IMR-90 (cell line): ENCODE measurements at regions not wholly inside any gene's neighbourhood (a gene's known extent, or its start where the extent isn't known, plus 50 kb on each side); places are given as distances from the start of the nearest gene placed in this dataset.

Experiments used
- ATAC-seq: fragments of 200-7000 bp; cut with Tn5 transposase; 2 replicates; pipeline ENCODE4 v1.9.1; 2020; ENCODE audit warnings: low read depth, mild to moderate bottlenecking, moderate library complexity
- BruUV-seq: library from RNA; stranded (reverse); fragments of 400-500 nt; replicated peaks from 2 replicates; lab custom pipeline; 2021; lab: Mats Ljungman, UMichigan
- CTCF ChIA-PET: fragments of 300-600 bp; formaldehyde crosslinking; extraction: SDS; loops from one replicate; lab custom pipeline; 2021; ENCODE audit warnings: antibody characterized with exemption; lab: Yijun Ruan, JAX
- POLR2A ChIA-PET: fragments of 300-600 bp; sonication (Branson Sonifier 250); formaldehyde crosslinking; loops from one replicate; lab custom pipeline; 2022; ENCODE audit warnings: antibody characterized with exemption; ENCODE audit not compliant: unreplicated experiment; lab: Charles Lee
- DNase-seq: peaks from one replicate; pipeline ENCODE4 v3.0.0; 2013
- H2AFZ ChIP-seq: replicated peaks from 2 replicates; pipeline ENCODE3; 2013; ENCODE audit warnings: low read length, mild to moderate bottlenecking; ENCODE audit not compliant: poor library complexity
- H2AK5ac ChIP-seq: 2 replicates; pipeline ENCODE4 v1.6.1; 2013; ENCODE audit warnings: low read depth, low read length, inconsistent platforms
- H2AK9ac ChIP-seq: replicated peaks from 2 replicates; pipeline ENCODE3; 2013; ENCODE audit warnings: mild to moderate bottlenecking, low read depth, low read length, moderate library complexity; ENCODE audit not compliant: poor library complexity
- H2BK120ac ChIP-seq: 2 replicates; pipeline ENCODE4 v1.6.1; 2013; ENCODE audit warnings: low read depth, low read length, inconsistent platforms
- H2BK15ac ChIP-seq: 3 replicates; pipeline ENCODE4 v1.6.1; 2013; ENCODE audit warnings: low read depth, low read length, inconsistent platforms
- H2BK20ac ChIP-seq: 2 replicates; pipeline ENCODE4 v1.6.1; 2013; ENCODE audit warnings: low read depth, mild to moderate bottlenecking, inconsistent platforms, low read length, moderate library complexity
- H2BK5ac ChIP-seq: 2 replicates; pipeline ENCODE4 v1.6.1; 2013; ENCODE audit warnings: mild to moderate bottlenecking, low read depth, low read length, inconsistent platforms; ENCODE audit not compliant: poor library complexity, severe bottlenecking
- H3K14ac ChIP-seq: replicated peaks from 2 replicates; pipeline ENCODE4 v1.6.1; 2013; ENCODE audit warnings: low read depth, low read length, inconsistent platforms
- H3K18ac ChIP-seq: 2 replicates; pipeline ENCODE4 v1.6.1; 2013; ENCODE audit warnings: low read depth, low read length, control low read depth
- H3K23ac ChIP-seq: 2 replicates; pipeline ENCODE4 v1.6.1; 2013; ENCODE audit warnings: low read depth, low read length, inconsistent platforms
- H3K27ac ChIP-seq: 2 replicates; pipeline ENCODE4 v1.5.1; 2013; ENCODE audit warnings: mild to moderate bottlenecking, control low read depth, low read length; ENCODE audit not compliant: insufficient read depth
- H3K27me3 ChIP-seq: 2 replicates; pipeline ENCODE4 v1.6.1; 2013; ENCODE audit warnings: low read length; ENCODE audit not compliant: control insufficient read depth, insufficient read depth
- H3K36me3 ChIP-seq: 2 replicates; pipeline ENCODE4 v1.6.1; 2013; ENCODE audit warnings: low read length, mixed read lengths; ENCODE audit not compliant: control insufficient read depth, insufficient read depth
- H3K4ac ChIP-seq: 2 replicates; pipeline ENCODE4 v1.6.1; 2013; ENCODE audit warnings: low read depth, low read length, inconsistent platforms
- H3K4me1 ChIP-seq: 2 replicates; pipeline ENCODE4 v1.6.1; 2013; ENCODE audit warnings: low read length, mixed read lengths; ENCODE audit not compliant: control insufficient read depth, insufficient read depth
- H3K4me2 ChIP-seq: 2 replicates; pipeline ENCODE4 v1.6.1; 2013; ENCODE audit warnings: low read depth, mild to moderate bottlenecking, control low read depth, low read length, moderate library complexity
- H3K4me3 ChIP-seq: 2 replicates; pipeline ENCODE4 v1.5.1; 2013; ENCODE audit warnings: low read depth, mild to moderate bottlenecking, control low read depth, low read length, moderate library complexity; ENCODE audit not compliant: insufficient read depth
- H3K56ac ChIP-seq: 2 replicates; pipeline ENCODE4 v1.6.1; 2013; ENCODE audit warnings: low read length, inconsistent platforms; ENCODE audit not compliant: insufficient read depth; ENCODE audit errors: extremely low read depth
- H3K79me1 ChIP-seq, 2 experiments: 2 replicates each; pipeline ENCODE4 v1.6.1; 2013; ENCODE audit warnings: low read length in 2 of 2, inconsistent platforms in 1 of 2, low read depth in 1 of 2
- H3K9ac ChIP-seq: 2 replicates; pipeline ENCODE4 v1.6.1; 2013; ENCODE audit warnings: low read depth, low read length, control low read depth
- H3K9me1 ChIP-seq: 2 replicates; pipeline ENCODE4 v1.6.1; 2013; ENCODE audit warnings: low read length, inconsistent platforms; ENCODE audit not compliant: insufficient read depth
- H3K9me3 ChIP-seq: 2 replicates; pipeline ENCODE4 v1.6.1; 2013; ENCODE audit warnings: low read length; ENCODE audit not compliant: control insufficient read depth, insufficient read depth
- H4K20me1 ChIP-seq: 2 replicates; pipeline ENCODE4 v1.6.1; 2013; ENCODE audit warnings: low read length, inconsistent platforms; ENCODE audit not compliant: insufficient read depth
- H4K5ac ChIP-seq: 2 replicates; pipeline ENCODE4 v1.6.1; 2013; ENCODE audit warnings: mild to moderate bottlenecking, low read depth, low read length, control low read depth
- H4K8ac ChIP-seq, 2 experiments: 2 replicates each; pipeline ENCODE4 v1.6.1; 2013; ENCODE audit warnings: low read depth in 2 of 2, low read length in 2 of 2, control low read depth in 1 of 2, inconsistent platforms in 1 of 2
- H4K91ac ChIP-seq: 2 replicates; pipeline ENCODE4 v1.6.1; 2013; ENCODE audit warnings: low read depth, low read length, inconsistent platforms; ENCODE audit not compliant: insufficient read depth
- BHLHE40 ChIP-seq: fragments of 150-350 bp; IDR thresholded peaks from 2 replicates; pipeline ENCODE4 v1.6.1; 2016; ENCODE audit warnings: mild to moderate bottlenecking, low read depth, low read length
- CTCF ChIP-seq: conservative IDR thresholded peaks from 2 replicates; pipeline ENCODE4 v1.5.1; 2012; ENCODE audit warnings: mild to moderate bottlenecking, low read depth, low read length, improper control_type of control experiment
- FOS ChIP-seq: fragments of 150-350 bp; IDR thresholded peaks from 2 replicates; pipeline ENCODE4 v1.6.1; 2016; ENCODE audit warnings: low read depth, low read length
- RCOR1 ChIP-seq: IDR thresholded peaks from 2 replicates; pipeline ENCODE4 v1.6.1; 2012; ENCODE audit warnings: mild to moderate bottlenecking, low read length, improper control_type of control experiment; ENCODE audit not compliant: insufficient replicate concordance
- WGBS, 2 experiments: methylation state at CpG; one replicate each; pipeline versions ENCODE4 v1.1.5 to v1.1.7; 2013; ENCODE audit warnings: missing lambda C conversion rate in 2 of 2; ENCODE audit not compliant: insufficient read length in 1 of 2; ENCODE audit errors: extremely low coverage in 2 of 2; 5-methylcytosine and 5-hydroxymethylcytosine counted together
- dilution Hi-C: fragments of 300-500 bp; cut with HindIII; formaldehyde crosslinking; loops from one replicate; pipeline ENCODE4 v1.14.3; 2018; ENCODE audit warnings: low sequenced_read_pairs; ENCODE audit not compliant: unreplicated experiment
- in situ Hi-C: fragments of 300-500 bp; cut with MboI; formaldehyde crosslinking; loops from 3 replicates; pipeline ENCODE4 v1.14.3; 2019; ENCODE audit warnings: low sequenced_read_pairs, inconsistent platforms, mixed read lengths
- intact Hi-C: fragments of 100-400 bp; cut with micrococcal nuclease; formaldehyde crosslinking; loops from 2 replicates; pipeline ENCODE4 v1.10.0; 2022
- TF ChIP-seq, protein P1 (sequence below): fragments of 150-350 bp; IDR thresholded peaks from 2 replicates; pipeline ENCODE4 v1.6.1; 2016; ENCODE audit warnings: low read depth, mild to moderate bottlenecking, low read length, moderate library complexity, borderline replicate concordance

DNA sequence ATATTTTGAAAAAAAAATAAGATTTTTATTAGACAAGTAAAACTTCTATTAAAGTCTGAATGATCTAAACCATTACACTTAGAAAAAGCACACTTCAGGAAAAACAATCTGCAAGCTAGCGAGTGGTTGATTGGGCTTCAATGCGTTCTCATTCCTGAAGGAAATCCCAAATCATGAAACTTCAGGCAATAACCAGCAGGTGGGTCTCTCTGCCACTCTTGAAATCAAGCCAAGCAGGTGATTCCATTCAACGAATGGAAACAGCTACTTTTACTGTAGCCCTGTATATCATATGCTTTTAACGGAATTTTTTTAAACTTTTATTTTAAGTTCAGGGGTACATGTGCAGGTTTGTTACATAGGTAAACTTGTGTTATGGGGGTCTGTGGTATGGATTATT lies 234.5 kb upstream of the TRPM3 start:
- dilution Hi-C loops = no loop called here

More for the DNA sequence above, 234.5 kb upstream of the TRPM3 start:
- Histone ChIP-seq H3K14ac (no peak overlapping the region), H3K79me1 (no peaks in the 10 kb centered on the region), H3K27me3 (no peaks in the 10 kb centered on the region), H4K20me1 (no peaks in the 10 kb centered on the region), H4K91ac (no peak overlapping the region), H3K4me3 (no peak overlapping the region), H3K9me1 (no peaks in the 10 kb centered on the region), H2AK9ac (no peak overlapping the region), H3K4me2 (no peak overlapping the region), H2BK20ac (no peak overlapping the region), H3K23ac (no peak overlapping the region), H2BK5ac (no peak overlapping the region), H2BK120ac (no peak overlapping the region), H2AK5ac (no peak overlapping the region), H3K56ac (no peak overlapping the region), H4K8ac (no peak overlapping the region), H2AFZ (no peak overlapping the region), H3K4me1 (no peaks in the 10 kb centered on the region), H3K27ac (no peak overlapping the region), H4K5ac (no peak overlapping the region), H2BK15ac (no peak overlapping the region), H3K4ac (no peak overlapping the region), H3K9ac (no peak overlapping the region), H3K18ac (no peak overlapping the region), H3K36me3 (no peaks in the 10 kb centered on the region), H3K9me3 (no peaks in the 10 kb centered on the region)
- no CpG with 5 or more reads among the region's 4 CpGs for WGBS, 2 experiments
- in situ Hi-C loops (no loop called here), intact Hi-C loops (no loop called here)
- TF ChIP-seq BHLHE40 = no peak
- TF ChIP-seq FOS = no peak
- TF ChIP-seq, protein P1, sequence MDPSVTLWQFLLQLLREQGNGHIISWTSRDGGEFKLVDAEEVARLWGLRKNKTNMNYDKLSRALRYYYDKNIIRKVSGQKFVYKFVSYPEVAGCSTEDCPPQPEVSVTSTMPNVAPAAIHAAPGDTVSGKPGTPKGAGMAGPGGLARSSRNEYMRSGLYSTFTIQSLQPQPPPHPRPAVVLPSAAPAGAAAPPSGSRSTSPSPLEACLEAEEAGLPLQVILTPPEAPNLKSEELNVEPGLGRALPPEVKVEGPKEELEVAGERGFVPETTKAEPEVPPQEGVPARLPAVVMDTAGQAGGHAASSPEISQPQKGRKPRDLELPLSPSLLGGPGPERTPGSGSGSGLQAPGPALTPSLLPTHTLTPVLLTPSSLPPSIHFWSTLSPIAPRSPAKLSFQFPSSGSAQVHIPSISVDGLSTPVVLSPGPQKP = no peak
- no peak for TF ChIP-seq CTCF
- no peak for TF ChIP-seq RCOR1
- no TSS peak for BruUV-seq
- DNase-seq = no peak
- ChIA-PET POLR2A (no interaction called here), CTCF (no interaction called here)
- ATAC-seq = no peak
